ENCODE measurements at regions not wholly inside any gene's neighbourhood (a gene's known extent, or its start where the extent isn't known, plus 50 kb on each side); places are given as distances from the start of the nearest gene placed in this dataset.

DNA sequence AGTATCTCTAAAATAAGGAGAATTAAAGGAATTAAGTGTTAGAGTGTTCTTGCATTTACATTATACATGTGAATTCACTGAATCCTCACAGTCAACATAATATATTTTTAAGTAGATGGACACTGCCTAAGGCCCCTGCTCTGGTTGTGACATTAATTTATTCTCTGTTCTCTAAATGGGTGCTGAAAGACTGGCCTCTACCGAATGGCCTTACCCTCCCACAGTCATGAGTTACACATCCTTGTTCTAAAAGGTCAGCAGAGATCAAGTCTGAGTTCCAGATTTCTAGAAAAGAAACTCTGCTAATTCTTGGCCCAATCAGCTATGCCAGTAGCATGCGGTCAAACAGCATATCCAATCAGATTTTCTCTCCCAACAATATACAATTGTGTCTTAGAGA, 193.2 kb downstream of the TM2D1 start:
- no peak overlapping the region for H3K4me3 Mint-ChIP-seq
- DNase-seq = no peak
- H3K27ac Mint-ChIP-seq = no peak overlapping the region
- H3K9me3 Mint-ChIP-seq = no peaks in the 10 kb centered on the region
- H3K4me1 Mint-ChIP-seq = no peaks in the 10 kb centered on the region
- peaks cover 1% of the 10 kb centered on the region for H3K27me3 Mint-ChIP-seq (ENCODE audit: low read depth, poor library complexity)
- TF ChIP-seq, protein P1, sequence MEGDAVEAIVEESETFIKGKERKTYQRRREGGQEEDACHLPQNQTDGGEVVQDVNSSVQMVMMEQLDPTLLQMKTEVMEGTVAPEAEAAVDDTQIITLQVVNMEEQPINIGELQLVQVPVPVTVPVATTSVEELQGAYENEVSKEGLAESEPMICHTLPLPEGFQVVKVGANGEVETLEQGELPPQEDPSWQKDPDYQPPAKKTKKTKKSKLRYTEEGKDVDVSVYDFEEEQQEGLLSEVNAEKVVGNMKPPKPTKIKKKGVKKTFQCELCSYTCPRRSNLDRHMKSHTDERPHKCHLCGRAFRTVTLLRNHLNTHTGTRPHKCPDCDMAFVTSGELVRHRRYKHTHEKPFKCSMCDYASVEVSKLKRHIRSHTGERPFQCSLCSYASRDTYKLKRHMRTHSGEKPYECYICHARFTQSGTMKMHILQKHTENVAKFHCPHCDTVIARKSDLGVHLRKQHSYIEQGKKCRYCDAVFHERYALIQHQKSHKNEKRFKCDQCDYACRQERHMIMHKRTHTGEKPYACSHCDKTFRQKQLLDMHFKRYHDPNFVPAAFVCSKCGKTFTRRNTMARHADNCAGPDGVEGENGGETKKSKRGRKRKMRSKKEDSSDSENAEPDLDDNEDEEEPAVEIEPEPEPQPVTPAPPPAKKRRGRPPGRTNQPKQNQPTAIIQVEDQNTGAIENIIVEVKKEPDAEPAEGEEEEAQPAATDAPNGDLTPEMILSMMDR (IDR thresholded peaks at IDR 0.05) = no peak
- H3K36me3 Mint-ChIP-seq (ENCODE audit: low read depth) = no peaks in the 10 kb centered on the region

DNA sequence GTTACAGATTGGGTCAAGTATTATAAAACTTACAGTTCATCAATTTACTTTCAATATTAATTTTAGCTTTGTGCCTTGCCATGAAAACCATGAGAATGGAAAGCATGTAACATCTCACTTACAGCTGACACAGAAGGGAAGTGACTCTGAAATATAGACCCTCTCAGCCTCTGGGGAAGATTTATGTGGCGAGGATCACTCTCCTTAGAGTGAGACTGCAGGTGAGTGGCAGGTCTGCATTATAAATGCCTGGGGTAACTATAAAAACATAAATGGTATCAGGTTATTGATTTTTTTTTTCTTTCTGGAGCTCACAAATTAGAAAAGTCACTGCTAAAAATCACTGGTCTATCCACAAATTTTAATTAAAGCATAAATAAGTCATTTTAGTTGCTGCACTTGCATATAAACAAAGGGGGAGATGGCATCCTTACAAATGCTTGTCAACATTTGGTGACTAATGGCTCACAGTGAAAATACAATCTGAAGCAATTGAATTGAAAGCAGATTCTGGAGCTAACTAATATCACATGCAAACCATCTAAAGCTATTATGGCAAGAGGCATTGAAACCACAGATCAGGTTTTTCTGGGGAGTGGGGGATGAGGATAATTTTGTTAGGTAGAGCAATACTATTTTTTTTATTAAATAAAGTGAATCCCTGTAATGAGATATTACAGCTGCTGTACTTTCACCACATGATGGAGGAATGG, 200.9 kb downstream of the TM2D1 start:
- Mint-ChIP-seq H3K9me3 (no peaks in the 10 kb centered on the region), H3K27ac (no peak overlapping the region), H3K4me1 (no peaks in the 10 kb centered on the region), H3K27me3 (ENCODE audit: low read depth, poor library complexity) (peaks cover 3% of the 10 kb centered on the region), H3K36me3 (ENCODE audit: low read depth) (no peaks in the 10 kb centered on the region), H3K4me3 (no peak overlapping the region)
- DNase-seq = no peak
- TF ChIP-seq, protein P1 (IDR thresholded peaks at IDR 0.05) = no peak

DNA sequence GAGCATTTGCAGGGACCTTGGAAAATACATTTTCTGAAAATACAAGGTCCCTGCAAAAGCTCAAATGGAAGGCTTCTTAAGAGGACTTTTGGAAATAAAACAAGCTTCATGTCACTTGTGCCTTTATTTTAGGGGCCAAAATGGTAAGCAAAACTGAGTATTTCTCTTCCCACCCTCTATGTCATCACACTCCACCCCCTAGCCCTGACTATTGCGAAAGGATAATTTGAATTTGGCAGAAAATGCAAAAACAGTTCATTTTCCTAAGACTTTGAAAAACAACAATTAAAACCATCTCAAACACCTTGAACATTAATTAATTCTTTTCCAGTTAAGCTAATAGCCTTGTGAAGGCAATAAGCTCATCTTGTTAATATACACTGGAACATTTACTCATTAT, 201.7 kb downstream of the TM2D1 start:
- H3K27ac Mint-ChIP-seq = no peak overlapping the region
- DNase-seq = no peak
- TF ChIP-seq, protein P1 (IDR thresholded peaks at IDR 0.05) = no peak
- H3K27me3 Mint-ChIP-seq (ENCODE audit: low read depth, poor library complexity) = peaks cover 3% of the 10 kb centered on the region
- H3K9me3 Mint-ChIP-seq = no peaks in the 10 kb centered on the region
- H3K36me3 Mint-ChIP-seq (ENCODE audit: low read depth) = no peaks in the 10 kb centered on the region
- H3K4me1 Mint-ChIP-seq = no peaks in the 10 kb centered on the region
- no peak overlapping the region for H3K4me3 Mint-ChIP-seq

DNA sequence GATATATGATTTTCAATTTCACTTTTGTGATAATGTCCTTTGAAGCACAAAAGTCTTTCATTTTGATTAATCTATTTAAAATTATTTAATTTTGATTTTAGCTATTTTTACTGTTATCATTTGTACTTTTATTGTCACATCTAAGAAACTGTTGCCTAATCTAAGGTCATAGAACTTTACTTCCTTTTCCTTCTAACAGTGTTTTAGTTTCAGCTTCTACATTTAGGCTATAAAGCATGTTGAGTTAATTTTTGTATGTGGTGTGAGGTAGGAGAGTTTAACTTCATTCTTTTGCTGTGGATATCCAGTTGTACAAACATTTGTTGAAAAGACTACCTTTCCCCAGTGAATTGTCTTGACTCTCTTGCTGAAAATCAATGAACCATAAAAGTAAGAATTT, 204.5 kb downstream of the TM2D1 start:
- H3K4me1 Mint-ChIP-seq = no peaks in the 10 kb centered on the region
- TF ChIP-seq, protein P1 (IDR thresholded peaks at IDR 0.05) = no peak
- no peaks in the 10 kb centered on the region for H3K36me3 Mint-ChIP-seq (ENCODE audit: low read depth)
- H3K9me3 Mint-ChIP-seq = no peaks in the 10 kb centered on the region
- no peak overlapping the region for H3K27ac Mint-ChIP-seq
- H3K27me3 Mint-ChIP-seq (ENCODE audit: low read depth, poor library complexity) = no peaks in the 10 kb centered on the region
- H3K4me3 Mint-ChIP-seq = no peak overlapping the region
- no peak for DNase-seq

DNA sequence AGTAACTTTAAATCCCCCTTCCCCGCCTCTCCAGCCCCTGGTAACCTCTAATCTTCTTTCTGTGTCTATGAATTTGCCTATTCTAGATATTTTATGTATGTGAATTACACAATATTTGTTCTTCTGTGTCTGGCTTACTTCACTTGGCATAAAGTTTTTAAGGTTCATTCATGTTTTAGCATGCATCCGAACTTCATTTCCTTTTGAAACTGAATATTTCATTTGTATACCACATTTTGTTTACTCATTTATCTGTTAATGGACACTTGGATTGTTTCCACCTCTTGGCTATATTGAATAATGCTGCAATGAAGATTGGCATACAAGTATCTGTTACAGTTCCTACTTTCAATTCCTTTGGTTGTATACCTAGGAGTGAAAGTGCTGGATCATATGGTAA, 205.3 kb downstream of the TM2D1 start:
- Mint-ChIP-seq H3K4me3 (no peak overlapping the region), H3K9me3 (no peaks in the 10 kb centered on the region), H3K27ac (no peak overlapping the region), H3K4me1 (no peaks in the 10 kb centered on the region), H3K36me3 (ENCODE audit: low read depth) (no peaks in the 10 kb centered on the region), H3K27me3 (ENCODE audit: low read depth, poor library complexity) (no peaks in the 10 kb centered on the region)
- TF ChIP-seq, protein P1 (IDR thresholded peaks at IDR 0.05) = no peak
- DNase-seq = no peak

Data from nephron progenitor cell (in vitro differentiated cells).